Astrocyte (in vitro differentiated cells and primary cell): ENCODE measurements at regions not wholly inside any gene's neighbourhood (a gene's known extent, or its start where the extent isn't known, plus 50 kb on each side); places are given as distances from the start of the nearest gene placed in this dataset.

Source experiments
- DNase-seq: peaks from one replicate; pipeline ENCODE4 v3.0.0-alpha.2; 2010; ENCODE audit warnings: low read depth
- FAIRE-seq: peaks from 2 replicates; lab custom pipeline; 2011; peaks lifted over from hg19 to GRCh38; lab: Jason Lieb, UNC
- H2AFZ ChIP-seq: 2 replicates; pipeline ENCODE4 v1.6.0; 2012; ENCODE audit warnings: low read depth, low read length, inconsistent platforms
- H3K27ac ChIP-seq: 2 replicates; pipeline ENCODE4 v1.5.1; 2011; ENCODE audit warnings: low read depth, low read length, inconsistent platforms
- H3K27me3 ChIP-seq: 2 replicates; pipeline ENCODE4 v1.6.0; 2011; ENCODE audit warnings: low read length, inconsistent platforms; ENCODE audit not compliant: insufficient read depth
- H3K36me3 ChIP-seq: 2 replicates; pipeline ENCODE4 v1.5.1; 2011; ENCODE audit warnings: low read length, inconsistent platforms; ENCODE audit not compliant: insufficient read depth
- H3K4me1 ChIP-seq: 2 replicates; pipeline ENCODE4 v1.5.1; 2011; ENCODE audit warnings: low read length, inconsistent platforms; ENCODE audit not compliant: insufficient read depth
- H3K4me2 ChIP-seq: 2 replicates; pipeline ENCODE4 v1.6.0; 2012; ENCODE audit warnings: low read length, inconsistent platforms
- H3K4me3 ChIP-seq: 2 replicates; pipeline ENCODE4 v1.5.1; 2011; ENCODE audit warnings: low read depth, mild to moderate bottlenecking, low read length, inconsistent platforms; ENCODE audit not compliant: insufficient read depth
- H3K79me2 ChIP-seq: 2 replicates; pipeline ENCODE4 v1.6.0; 2012; ENCODE audit warnings: mild to moderate bottlenecking, low read length, inconsistent platforms; ENCODE audit not compliant: insufficient read depth
- H3K9ac ChIP-seq: 2 replicates; pipeline ENCODE4 v1.6.0; 2012; ENCODE audit warnings: mild to moderate bottlenecking, low read length, inconsistent platforms
- H3K9me3 ChIP-seq: 2 replicates; pipeline ENCODE4 v1.5.1; 2012; ENCODE audit warnings: low read depth, mild to moderate bottlenecking, low read length, inconsistent platforms; ENCODE audit not compliant: insufficient read depth
- H4K20me1 ChIP-seq: 2 replicates; pipeline ENCODE4 v1.6.0; 2012; ENCODE audit warnings: low read length, inconsistent platforms; ENCODE audit not compliant: insufficient read depth
- H3K27ac Mint-ChIP-seq: one replicate; pipeline ENCODE4 v1.8.0; 2021; ENCODE audit warnings: mild to moderate bottlenecking, mixed read lengths; ENCODE audit not compliant: unreplicated experiment
- H3K27me3 Mint-ChIP-seq: one replicate; pipeline ENCODE4 v1.8.0; 2021; ENCODE audit warnings: low read depth, mixed read lengths; ENCODE audit not compliant: unreplicated experiment
- H3K36me3 Mint-ChIP-seq: one replicate; pipeline ENCODE4 v1.8.0; 2021; ENCODE audit warnings: low read depth, mixed read lengths; ENCODE audit not compliant: unreplicated experiment
- H3K4me1 Mint-ChIP-seq: one replicate; pipeline ENCODE4 v1.8.0; 2021; ENCODE audit warnings: low read depth, mixed read lengths; ENCODE audit not compliant: unreplicated experiment
- H3K4me3 Mint-ChIP-seq: one replicate; pipeline ENCODE4 v1.8.0; 2021; ENCODE audit warnings: mild to moderate bottlenecking, moderate library complexity, mixed read lengths; ENCODE audit not compliant: unreplicated experiment
- H3K9me3 Mint-ChIP-seq: one replicate; pipeline ENCODE4 v1.8.0; 2021; ENCODE audit warnings: mild to moderate bottlenecking, mixed read lengths; ENCODE audit not compliant: unreplicated experiment
- EZH2 ChIP-seq: IDR thresholded peaks from 2 replicates; pipeline ENCODE4 v1.6.1; 2012; ENCODE audit warnings: mild to moderate bottlenecking, low read length, inconsistent platforms; ENCODE audit not compliant: insufficient read depth
- TF ChIP-seq, protein P1 (sequence below): IDR thresholded peaks from 2 replicates; pipeline ENCODE4 v1.5.1; 2011; ENCODE audit warnings: low read depth, mild to moderate bottlenecking, inconsistent platforms, low read length, moderate library complexity; ENCODE audit not compliant: insufficient read depth

DNA sequence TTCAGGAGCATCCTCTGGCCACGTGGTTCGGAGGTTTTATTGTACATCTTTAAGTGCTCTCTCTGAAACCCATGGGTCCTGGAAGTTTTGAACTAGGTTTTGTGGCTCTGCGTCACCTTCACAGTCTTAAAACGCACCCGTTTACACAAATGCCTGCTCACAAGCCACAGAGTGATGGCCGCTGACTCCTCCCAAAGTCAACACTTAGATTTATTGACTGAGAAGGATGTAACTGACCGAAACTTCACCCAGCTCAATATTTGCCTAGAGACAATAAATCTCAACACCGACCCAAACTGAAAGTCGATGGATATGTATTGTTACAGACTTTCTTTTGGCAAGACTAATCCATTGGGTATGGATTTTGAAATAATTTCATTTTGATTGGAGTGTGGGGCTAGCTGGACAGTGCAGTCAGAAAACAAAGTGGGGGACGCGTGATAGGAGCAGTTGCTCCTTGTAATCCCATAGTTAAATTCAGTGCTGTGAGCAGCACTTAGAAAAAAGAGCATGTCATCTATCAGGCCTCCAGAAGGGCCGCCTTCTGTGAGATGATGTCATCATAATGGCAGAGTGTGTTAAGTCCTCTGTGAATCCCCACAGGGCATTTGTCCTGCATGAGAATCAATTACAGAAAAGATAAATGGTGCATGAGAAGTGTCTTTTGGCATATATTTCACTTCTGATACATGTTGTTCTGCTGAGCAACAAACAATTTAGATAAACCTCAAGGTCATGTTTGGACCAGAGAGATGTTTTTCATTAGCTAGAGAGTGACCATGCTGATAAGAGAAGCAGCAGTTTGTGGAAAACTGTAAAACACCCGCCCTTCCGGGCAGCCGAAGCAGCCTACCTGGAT is 183.7 kb downstream of the INO80D start:
- peaks cover 24% of the 10 kb centered on the region for H3K27me3 Mint-ChIP-seq
- Histone ChIP-seq H3K4me2 (no peak overlapping the region), H2AFZ (no peak overlapping the region), H3K27me3 (no peaks in the 10 kb centered on the region), H3K4me1 (no peaks in the 10 kb centered on the region), H3K27ac (no peak overlapping the region), H3K4me3 (no peak overlapping the region), H4K20me1 (no peaks in the 10 kb centered on the region), H3K79me2 (no peaks in the 10 kb centered on the region), H3K9me3 (no peaks in the 10 kb centered on the region), H3K9ac (no peak overlapping the region), H3K36me3 (no peaks in the 10 kb centered on the region)
- FAIRE-seq (no peak), DNase-seq (no peak)
- no peaks in the 10 kb centered on the region for H3K36me3 Mint-ChIP-seq
- H3K4me3 Mint-ChIP-seq: no peak overlapping the region
- TF ChIP-seq EZH2: no peak
- TF ChIP-seq, protein P1, sequence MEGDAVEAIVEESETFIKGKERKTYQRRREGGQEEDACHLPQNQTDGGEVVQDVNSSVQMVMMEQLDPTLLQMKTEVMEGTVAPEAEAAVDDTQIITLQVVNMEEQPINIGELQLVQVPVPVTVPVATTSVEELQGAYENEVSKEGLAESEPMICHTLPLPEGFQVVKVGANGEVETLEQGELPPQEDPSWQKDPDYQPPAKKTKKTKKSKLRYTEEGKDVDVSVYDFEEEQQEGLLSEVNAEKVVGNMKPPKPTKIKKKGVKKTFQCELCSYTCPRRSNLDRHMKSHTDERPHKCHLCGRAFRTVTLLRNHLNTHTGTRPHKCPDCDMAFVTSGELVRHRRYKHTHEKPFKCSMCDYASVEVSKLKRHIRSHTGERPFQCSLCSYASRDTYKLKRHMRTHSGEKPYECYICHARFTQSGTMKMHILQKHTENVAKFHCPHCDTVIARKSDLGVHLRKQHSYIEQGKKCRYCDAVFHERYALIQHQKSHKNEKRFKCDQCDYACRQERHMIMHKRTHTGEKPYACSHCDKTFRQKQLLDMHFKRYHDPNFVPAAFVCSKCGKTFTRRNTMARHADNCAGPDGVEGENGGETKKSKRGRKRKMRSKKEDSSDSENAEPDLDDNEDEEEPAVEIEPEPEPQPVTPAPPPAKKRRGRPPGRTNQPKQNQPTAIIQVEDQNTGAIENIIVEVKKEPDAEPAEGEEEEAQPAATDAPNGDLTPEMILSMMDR: no peak
- no peak overlapping the region for H3K27ac Mint-ChIP-seq
- no peaks in the 10 kb centered on the region for H3K4me1 Mint-ChIP-seq
- H3K9me3 Mint-ChIP-seq: peaks cover 3% of the 10 kb centered on the region

DNA sequence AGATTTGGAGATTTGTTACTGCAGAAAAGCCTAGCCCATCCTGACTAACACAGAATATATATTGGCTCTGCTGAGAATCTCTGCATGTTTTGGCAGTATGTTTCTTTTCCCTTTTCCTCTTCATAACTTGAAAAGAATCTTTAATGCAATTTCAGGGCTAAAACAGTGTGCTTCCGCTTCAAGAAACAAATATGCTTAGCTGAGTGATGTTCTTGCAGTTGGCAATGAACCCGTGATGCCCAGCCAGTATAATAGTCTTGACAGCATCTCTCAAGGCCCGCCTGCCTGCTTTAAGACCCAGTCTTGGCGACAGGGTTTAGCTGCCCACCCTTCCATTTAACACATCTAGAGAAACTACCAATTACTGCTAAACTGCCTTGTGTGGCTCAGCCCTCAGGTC is 184.5 kb downstream of the INO80D start:
- no peak for DNase-seq
- no peaks in the 10 kb centered on the region for H3K36me3 Mint-ChIP-seq
- TF ChIP-seq, protein P1: no peak
- no peak for TF ChIP-seq EZH2
- no peaks in the 10 kb centered on the region for H4K20me1 ChIP-seq
- H3K27ac ChIP-seq: no peak overlapping the region
- H3K4me3 Mint-ChIP-seq: no peak overlapping the region
- H3K27ac Mint-ChIP-seq: no peak overlapping the region
- no peak for FAIRE-seq
- H3K9me3 ChIP-seq: no peaks in the 10 kb centered on the region
- no peaks in the 10 kb centered on the region for H3K79me2 ChIP-seq
- H3K36me3 ChIP-seq: no peaks in the 10 kb centered on the region
- no peak overlapping the region for H3K9ac ChIP-seq
- H3K9me3 Mint-ChIP-seq: peaks cover 1% of the 10 kb centered on the region
- no peaks in the 10 kb centered on the region for H3K4me1 Mint-ChIP-seq
- H3K4me2 ChIP-seq: no peak overlapping the region
- peaks cover 27% of the 10 kb centered on the region for H3K27me3 Mint-ChIP-seq
- H3K4me1 ChIP-seq: no peaks in the 10 kb centered on the region
- H3K4me3 ChIP-seq: no peak overlapping the region
- no peaks in the 10 kb centered on the region for H3K27me3 ChIP-seq
- H2AFZ ChIP-seq: no peak overlapping the region

DNA sequence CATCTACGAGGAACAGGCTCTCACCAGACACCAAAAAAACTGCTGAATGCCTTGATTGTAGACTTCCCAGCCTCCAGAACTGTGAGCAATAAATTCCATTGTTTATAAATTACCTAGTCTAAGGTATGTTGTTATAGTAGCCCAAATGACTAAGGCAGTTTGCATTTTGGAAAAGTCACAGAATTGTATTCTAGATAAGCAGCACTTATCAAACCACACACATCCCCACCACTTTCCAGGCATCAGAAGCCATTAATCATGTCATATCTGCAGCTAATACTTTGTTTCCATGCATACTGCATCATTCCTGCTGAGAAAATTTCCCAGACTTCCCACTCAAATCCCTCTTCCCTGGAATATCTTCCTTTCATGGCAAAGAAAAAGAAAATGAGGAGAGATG is 187.2 kb downstream of the INO80D start:
- no peak overlapping the region for H3K4me3 Mint-ChIP-seq
- Histone ChIP-seq H3K36me3 (no peaks in the 10 kb centered on the region), H3K9me3 (no peaks in the 10 kb centered on the region), H3K4me2 (no peak overlapping the region), H3K27ac (no peak overlapping the region), H3K4me1 (no peaks in the 10 kb centered on the region), H4K20me1 (no peaks in the 10 kb centered on the region), H2AFZ (no peak overlapping the region), H3K9ac (no peak overlapping the region), H3K79me2 (no peaks in the 10 kb centered on the region), H3K27me3 (peaks cover 7% of the 10 kb centered on the region), H3K4me3 (no peak overlapping the region)
- DNase-seq (peak; percentile 68), FAIRE-seq (no peak)
- no peaks in the 10 kb centered on the region for H3K4me1 Mint-ChIP-seq
- H3K36me3 Mint-ChIP-seq: no peaks in the 10 kb centered on the region
- H3K27me3 Mint-ChIP-seq: peaks cover 26% of the 10 kb centered on the region
- no peak overlapping the region for H3K27ac Mint-ChIP-seq
- peaks cover 1% of the 10 kb centered on the region for H3K9me3 Mint-ChIP-seq
- no peak for TF ChIP-seq EZH2
- TF ChIP-seq, protein P1: no peak
